ENCODE measurements at regions not wholly inside any gene's neighbourhood (a gene's known extent, or its start where the extent isn't known, plus 50 kb on each side); places are given as distances from the start of the nearest gene placed in this dataset.

DNA sequence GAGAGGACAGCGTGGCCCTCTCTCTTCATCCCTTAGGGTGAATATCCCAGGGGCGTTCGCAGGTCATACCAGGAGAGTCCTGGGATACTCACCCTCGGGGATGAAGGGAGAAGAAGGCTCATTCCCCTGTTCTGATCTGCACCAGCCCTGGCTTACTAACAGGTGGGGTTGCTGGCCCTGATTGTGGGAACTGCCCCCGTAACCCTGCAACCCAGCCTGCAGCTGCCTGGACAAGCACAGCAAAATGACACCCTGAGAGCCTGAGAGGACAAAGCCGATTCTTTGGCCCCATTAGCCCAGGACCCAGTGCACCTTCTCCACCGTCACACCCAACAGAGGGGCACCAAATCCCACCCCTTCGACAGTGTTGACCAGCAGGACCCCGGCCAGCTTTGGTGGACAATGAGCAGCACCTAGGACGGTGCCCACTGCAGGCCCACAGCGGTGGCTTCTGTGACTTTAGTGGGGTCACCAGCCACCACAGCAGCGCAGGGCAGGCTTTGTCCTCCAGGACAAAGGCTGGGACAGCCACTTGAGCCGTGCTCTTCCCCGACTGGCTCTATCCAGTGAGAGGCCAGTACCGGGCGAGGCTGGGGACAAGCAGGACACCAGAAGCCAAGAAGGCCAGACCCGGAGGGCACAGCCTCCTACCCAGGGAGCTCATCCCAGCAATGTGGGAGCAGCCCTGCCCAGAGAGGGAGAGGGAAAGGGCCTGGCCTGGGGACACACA is 98.5 kb upstream of the RTL6 start:
- H3K4me3 ChIP-seq (ENCODE audit: low read length), result no peak overlapping the region
- TF ChIP-seq, protein P1, sequence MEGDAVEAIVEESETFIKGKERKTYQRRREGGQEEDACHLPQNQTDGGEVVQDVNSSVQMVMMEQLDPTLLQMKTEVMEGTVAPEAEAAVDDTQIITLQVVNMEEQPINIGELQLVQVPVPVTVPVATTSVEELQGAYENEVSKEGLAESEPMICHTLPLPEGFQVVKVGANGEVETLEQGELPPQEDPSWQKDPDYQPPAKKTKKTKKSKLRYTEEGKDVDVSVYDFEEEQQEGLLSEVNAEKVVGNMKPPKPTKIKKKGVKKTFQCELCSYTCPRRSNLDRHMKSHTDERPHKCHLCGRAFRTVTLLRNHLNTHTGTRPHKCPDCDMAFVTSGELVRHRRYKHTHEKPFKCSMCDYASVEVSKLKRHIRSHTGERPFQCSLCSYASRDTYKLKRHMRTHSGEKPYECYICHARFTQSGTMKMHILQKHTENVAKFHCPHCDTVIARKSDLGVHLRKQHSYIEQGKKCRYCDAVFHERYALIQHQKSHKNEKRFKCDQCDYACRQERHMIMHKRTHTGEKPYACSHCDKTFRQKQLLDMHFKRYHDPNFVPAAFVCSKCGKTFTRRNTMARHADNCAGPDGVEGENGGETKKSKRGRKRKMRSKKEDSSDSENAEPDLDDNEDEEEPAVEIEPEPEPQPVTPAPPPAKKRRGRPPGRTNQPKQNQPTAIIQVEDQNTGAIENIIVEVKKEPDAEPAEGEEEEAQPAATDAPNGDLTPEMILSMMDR (conservative IDR thresholded peaks at IDR 0.05; ENCODE audit: low read depth, low read length), result no peak

DNA sequence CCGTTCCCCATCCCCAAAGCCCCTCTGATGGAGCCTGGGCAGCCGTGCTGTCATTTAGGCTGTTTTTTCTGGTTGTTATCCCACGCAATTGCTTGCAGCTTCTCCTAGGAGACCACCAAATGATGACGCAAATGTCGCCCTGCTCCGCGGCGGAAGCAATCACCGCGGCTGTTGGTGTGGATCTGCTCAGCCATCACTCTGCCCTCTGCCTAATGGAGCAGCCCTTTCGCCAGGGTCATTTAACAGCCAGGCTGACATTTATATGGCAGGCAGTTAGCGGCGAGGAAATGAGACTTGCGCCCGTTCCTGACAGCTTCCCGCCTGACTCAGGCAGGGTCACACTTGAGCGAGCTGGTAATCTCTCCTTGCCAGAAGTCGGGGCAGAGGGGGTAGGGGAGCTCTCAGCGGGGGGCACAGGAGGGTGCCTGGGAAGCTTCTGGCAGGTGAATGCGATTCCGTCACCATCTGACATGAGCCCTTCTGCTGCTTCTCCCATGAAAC is 97.9 kb upstream of the RTL6 start:
- no peak overlapping the region for H3K4me3 ChIP-seq (ENCODE audit: low read length)
- DNase-seq (ENCODE audit: low read depth), result no peak
- TF ChIP-seq, protein P1 (conservative IDR thresholded peaks at IDR 0.05; ENCODE audit: low read depth, low read length), result no peak

More for the DNA sequence above, 98.5 kb upstream of the RTL6 start:
- DNase-seq (ENCODE audit: low read depth), result no peak

DNA sequence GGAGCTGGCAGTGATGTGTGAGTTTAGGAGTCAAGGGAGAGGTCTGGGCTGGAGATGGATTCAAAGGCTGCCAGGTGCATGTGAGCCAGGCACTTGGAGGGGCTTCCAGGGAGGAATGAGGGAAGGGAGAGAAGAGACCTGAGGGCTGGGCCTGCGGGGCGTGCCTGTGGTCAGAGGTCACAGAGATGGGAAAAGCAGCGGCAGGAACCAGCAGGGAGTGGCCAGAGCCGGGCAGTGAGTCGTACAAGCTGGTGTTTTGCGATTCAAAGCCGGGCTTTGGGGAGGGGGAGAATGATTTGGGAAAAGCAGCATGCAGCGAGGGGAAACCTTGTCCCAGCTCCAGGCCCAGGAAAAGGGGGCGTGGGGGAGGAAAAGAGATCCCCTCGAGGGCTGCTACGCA is 96.9 kb upstream of the RTL6 start:
- TF ChIP-seq, protein P1 (conservative IDR thresholded peaks at IDR 0.05; ENCODE audit: low read depth, low read length), result no peak
- no peak overlapping the region for H3K4me3 ChIP-seq (ENCODE audit: low read length)
- no peak for DNase-seq (ENCODE audit: low read depth)

DNA sequence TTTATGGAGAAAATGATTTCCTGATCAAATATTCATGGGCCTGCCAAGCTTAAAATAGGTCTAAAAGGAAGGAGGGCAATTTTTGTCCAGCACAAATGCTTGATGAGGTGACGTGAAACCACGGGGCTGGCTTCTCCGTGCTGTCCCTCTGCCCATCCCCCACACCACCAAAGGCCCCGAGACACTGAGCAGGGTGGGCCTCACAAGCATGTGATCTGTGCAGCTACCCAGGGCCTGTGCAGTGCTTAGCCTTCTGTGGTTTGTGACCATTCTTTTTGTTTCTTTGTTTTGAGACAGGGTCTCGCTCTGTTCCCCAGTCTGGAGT is 94.8 kb upstream of the RTL6 start:
- TF ChIP-seq, protein P1 (conservative IDR thresholded peaks at IDR 0.05; ENCODE audit: low read depth, low read length), result no peak
- no peak for DNase-seq (ENCODE audit: low read depth)

DNA sequence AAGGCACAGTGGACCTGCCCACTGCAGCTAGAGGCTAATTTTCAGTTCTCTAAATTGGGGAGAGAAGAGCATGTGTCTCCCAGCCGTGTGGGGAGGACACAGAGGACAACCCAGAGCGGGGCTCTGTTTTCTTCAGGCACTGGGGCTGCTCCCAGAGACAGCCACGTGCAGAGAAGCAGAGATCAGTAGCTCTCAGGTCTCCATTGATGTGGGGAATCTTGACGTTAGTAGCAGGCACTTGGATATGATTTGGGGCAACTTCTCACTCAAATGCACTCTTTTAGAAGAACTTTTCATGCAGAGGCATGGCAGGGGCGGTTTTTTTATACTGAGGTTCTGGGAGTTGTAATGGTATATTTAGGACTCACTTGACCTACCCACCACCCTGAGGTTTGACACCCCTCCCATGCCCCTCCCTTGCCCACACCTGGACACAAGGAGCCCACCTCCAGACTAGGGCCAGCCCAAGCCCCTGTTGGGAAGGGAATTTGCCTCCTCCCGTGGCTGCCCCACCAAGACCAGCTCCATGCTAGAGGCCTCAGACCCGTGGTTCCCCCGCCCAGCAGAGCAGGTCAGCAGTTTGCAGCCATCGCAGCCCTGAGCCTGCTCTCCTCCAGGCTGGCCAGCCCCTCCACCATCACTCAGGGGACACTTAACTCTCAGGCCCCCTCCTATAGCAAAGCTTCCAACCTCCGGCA is 94.2 kb upstream of the RTL6 start:
- TF ChIP-seq, protein P1 (conservative IDR thresholded peaks at IDR 0.05; ENCODE audit: low read depth, low read length), result no peak
- DNase-seq (ENCODE audit: low read depth), result no peak
- H3K4me3 ChIP-seq (ENCODE audit: low read length), result no peak overlapping the region

More for the DNA sequence above, 94.8 kb upstream of the RTL6 start:
- no peak overlapping the region for H3K4me3 ChIP-seq (ENCODE audit: low read length)

DNA sequence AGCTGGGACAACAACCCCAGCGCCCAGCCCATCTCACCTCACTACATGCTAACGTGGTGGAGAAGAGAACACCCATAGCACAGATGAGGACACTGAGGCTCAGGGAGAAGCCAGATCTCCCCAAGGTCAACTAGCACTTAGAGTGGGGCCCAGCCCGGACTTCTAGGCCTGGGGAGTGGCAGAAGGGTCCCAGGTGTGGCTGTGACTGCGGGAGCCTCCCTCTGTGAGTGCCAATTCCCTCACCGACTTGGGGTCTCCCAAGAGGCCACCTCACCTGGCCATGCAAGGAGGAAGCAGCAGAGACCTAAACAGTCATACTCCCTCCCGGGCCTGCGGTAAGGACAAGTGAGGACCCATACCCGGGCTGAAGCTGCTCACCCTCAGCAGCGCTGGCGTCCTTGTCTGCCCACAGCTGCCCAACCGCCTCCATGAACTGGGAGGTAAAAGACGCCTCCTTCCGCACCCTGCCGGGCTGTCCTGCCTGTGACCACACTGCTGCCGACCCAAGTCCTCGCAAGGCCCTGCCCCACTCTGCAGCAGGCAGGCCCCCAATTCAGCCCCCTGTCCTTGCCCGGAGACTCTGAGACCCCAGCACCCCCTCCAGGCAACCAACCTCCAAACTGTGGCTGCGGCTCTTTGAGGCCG is 93.2 kb upstream of the RTL6 start:
- H3K4me3 ChIP-seq (ENCODE audit: low read length), result no peak overlapping the region
- TF ChIP-seq, protein P1 (conservative IDR thresholded peaks at IDR 0.05; ENCODE audit: low read depth, low read length), result no peak
- no peak for DNase-seq (ENCODE audit: low read depth)
